ENCODE measurements at regions not wholly inside any gene's neighbourhood (a gene's known extent, or its start where the extent isn't known, plus 50 kb on each side); places are given as distances from the start of the nearest gene placed in this dataset.

DNA sequence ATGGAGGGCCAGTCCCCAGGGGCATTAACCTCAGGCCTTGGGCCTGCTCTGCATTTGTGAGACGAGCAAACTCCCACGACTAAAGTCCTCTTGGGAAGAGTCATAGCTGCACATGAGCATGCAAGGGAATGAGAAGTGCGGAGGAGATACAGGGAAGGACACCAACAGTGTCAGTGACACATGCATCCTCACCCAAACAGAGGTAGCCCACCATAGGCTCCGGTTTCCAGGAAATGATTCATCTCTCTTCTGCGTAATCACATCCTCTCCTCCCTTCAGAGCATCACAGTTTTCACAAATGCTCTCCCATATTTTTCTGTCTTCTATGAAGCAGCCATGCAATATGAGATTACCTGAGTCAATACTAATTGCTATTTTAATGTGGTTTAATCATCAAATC, 725.7 kb upstream of the GOT2 start:
- H3K36me3 ChIP-seq (ENCODE audit: control insufficient read depth in 2 of 2, insufficient read depth in 2 of 2, low read length in 1 of 2) = no peaks in the 10 kb centered on the region

More for the DNA sequence above, 725.7 kb upstream of the GOT2 start:
- H3K27me3 ChIP-seq (replicated peaks in 1 of 2; ENCODE audit: control insufficient read depth in 2 of 2, insufficient read depth in 2 of 2, low read length in 1 of 2) = no peaks in the 10 kb centered on the region
- no TSS peak for BruUV-seq (replicated peaks)
- no peak overlapping the region for H3K4me3 ChIP-seq
- ChIA-PET POLR2A (no interaction called here), SMC1A (ENCODE audit: uncharacterized antibody, unreplicated experiment) (no interaction called here), RAD21 (ENCODE audit: unreplicated experiment) (no interaction called here), CTCF (no interaction called here)
- no peak overlapping the region for H3K27ac ChIP-seq (ENCODE audit: control insufficient read depth, insufficient read depth)
- in situ Hi-C loops (cut with MboI) = no loop called here
- no peak overlapping the region for H3K9ac ChIP-seq (ENCODE audit: control insufficient read depth, insufficient read depth, low read length)
- TF ChIP-seq KDM1A (IDR thresholded peaks at IDR 0.05; ENCODE audit: borderline replicate concordance) = no peak
- TF ChIP-seq RCOR1 (conservative IDR thresholded peaks at IDR 0.05; ENCODE audit: low read depth, low read length) = no peak
- no peak for TF ChIP-seq SIN3A (IDR thresholded peaks at IDR 0.05; ENCODE audit: low read depth, low read length)
- TF ChIP-seq IKZF2 (IDR thresholded peaks at IDR 0.05) = no peak
- TF ChIP-seq, protein P1, sequence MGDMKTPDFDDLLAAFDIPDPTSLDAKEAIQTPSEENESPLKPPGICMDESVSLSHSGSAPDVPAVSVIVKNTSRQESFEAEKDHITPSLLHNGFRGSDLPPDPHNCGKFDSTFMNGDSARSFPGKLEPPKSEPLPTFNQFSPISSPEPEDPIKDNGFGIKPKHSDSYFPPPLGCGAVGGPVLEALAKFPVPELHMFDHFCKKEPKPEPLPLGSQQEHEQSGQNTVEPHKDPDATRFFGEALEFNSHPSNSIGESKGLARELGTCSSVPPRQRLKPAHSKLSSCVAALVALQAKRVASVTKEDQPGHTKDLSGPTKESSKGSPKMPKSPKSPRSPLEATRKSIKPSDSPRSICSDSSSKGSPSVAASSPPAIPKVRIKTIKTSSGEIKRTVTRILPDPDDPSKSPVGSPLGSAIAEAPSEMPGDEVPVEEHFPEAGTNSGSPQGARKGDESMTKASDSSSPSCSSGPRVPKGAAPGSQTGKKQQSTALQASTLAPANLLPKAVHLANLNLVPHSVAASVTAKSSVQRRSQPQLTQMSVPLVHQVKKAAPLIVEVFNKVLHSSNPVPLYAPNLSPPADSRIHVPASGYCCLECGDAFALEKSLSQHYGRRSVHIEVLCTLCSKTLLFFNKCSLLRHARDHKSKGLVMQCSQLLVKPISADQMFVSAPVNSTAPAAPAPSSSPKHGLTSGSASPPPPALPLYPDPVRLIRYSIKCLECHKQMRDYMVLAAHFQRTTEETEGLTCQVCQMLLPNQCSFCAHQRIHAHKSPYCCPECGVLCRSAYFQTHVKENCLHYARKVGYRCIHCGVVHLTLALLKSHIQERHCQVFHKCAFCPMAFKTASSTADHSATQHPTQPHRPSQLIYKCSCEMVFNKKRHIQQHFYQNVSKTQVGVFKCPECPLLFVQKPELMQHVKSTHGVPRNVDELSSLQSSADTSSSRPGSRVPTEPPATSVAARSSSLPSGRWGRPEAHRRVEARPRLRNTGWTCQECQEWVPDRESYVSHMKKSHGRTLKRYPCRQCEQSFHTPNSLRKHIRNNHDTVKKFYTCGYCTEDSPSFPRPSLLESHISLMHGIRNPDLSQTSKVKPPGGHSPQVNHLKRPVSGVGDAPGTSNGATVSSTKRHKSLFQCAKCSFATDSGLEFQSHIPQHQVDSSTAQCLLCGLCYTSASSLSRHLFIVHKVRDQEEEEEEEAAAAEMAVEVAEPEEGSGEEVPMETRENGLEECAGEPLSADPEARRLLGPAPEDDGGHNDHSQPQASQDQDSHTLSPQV (IDR thresholded peaks at IDR 0.05) = no peak
- TF ChIP-seq, protein P2, sequence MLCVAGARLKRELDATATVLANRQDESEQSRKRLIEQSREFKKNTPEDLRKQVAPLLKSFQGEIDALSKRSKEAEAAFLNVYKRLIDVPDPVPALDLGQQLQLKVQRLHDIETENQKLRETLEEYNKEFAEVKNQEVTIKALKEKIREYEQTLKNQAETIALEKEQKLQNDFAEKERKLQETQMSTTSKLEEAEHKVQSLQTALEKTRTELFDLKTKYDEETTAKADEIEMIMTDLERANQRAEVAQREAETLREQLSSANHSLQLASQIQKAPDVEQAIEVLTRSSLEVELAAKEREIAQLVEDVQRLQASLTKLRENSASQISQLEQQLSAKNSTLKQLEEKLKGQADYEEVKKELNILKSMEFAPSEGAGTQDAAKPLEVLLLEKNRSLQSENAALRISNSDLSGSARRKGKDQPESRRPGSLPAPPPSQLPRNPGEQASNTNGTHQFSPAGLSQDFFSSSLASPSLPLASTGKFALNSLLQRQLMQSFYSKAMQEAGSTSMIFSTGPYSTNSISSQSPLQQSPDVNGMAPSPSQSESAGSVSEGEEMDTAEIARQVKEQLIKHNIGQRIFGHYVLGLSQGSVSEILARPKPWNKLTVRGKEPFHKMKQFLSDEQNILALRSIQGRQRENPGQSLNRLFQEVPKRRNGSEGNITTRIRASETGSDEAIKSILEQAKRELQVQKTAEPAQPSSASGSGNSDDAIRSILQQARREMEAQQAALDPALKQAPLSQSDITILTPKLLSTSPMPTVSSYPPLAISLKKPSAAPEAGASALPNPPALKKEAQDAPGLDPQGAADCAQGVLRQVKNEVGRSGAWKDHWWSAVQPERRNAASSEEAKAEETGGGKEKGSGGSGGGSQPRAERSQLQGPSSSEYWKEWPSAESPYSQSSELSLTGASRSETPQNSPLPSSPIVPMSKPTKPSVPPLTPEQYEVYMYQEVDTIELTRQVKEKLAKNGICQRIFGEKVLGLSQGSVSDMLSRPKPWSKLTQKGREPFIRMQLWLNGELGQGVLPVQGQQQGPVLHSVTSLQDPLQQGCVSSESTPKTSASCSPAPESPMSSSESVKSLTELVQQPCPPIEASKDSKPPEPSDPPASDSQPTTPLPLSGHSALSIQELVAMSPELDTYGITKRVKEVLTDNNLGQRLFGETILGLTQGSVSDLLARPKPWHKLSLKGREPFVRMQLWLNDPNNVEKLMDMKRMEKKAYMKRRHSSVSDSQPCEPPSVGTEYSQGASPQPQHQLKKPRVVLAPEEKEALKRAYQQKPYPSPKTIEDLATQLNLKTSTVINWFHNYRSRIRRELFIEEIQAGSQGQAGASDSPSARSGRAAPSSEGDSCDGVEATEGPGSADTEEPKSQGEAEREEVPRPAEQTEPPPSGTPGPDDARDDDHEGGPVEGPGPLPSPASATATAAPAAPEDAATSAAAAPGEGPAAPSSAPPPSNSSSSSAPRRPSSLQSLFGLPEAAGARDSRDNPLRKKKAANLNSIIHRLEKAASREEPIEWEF (IDR thresholded peaks at IDR 0.05; ENCODE audit: insufficient replicate concordance, low read depth, low read length) = no peak
- TF ChIP-seq ZNF274 (IDR thresholded peaks at IDR 0.05; ENCODE audit: insufficient read depth, insufficient read length) = no peak
- H3K4me1 ChIP-seq (ENCODE audit: control insufficient read depth, insufficient read depth, low read length) = no peaks in the 10 kb centered on the region
- intact Hi-C loops (cut with micrococcal nuclease; ENCODE audit: unreplicated experiment) = no loop called here
- no peak overlapping the region for H2AFZ ChIP-seq (ENCODE audit: control insufficient read depth, low read depth, low read length)
- H3K4me2 ChIP-seq (ENCODE audit: control insufficient read depth, insufficient read depth) = no peak overlapping the region
- no peak for DNase-seq (ENCODE audit: low read depth, low spot score)
- H3K79me2 ChIP-seq (ENCODE audit: control insufficient read depth, insufficient read depth, low read length) = no peaks in the 10 kb centered on the region
- WGBS (ENCODE audit: insufficient coverage, insufficient replicate concordance, low lambda C conversion rate, missing lambda C conversion rate) = 29% methylated on average over 5 of the region's 5 CpGs
- H3K9me3 ChIP-seq (replicated peaks; ENCODE audit: control insufficient read depth, insufficient read depth, low read length) = no peaks in the 10 kb centered on the region
- FAIRE-seq = no peak
- no peaks in the 10 kb centered on the region for H4K20me1 ChIP-seq (ENCODE audit: control insufficient read depth, insufficient read depth)
- no peak for ATAC-seq
